ENCODE measurements at regions not wholly inside any gene's neighbourhood (a gene's known extent, or its start where the extent isn't known, plus 50 kb on each side); places are given as distances from the start of the nearest gene placed in this dataset.
"Not testable (repeated sequence)": the region's sequence is repeated elsewhere in the genome, so short reads cannot be mapped to it uniquely, and the experiment has no call there.

- H3K4me1 ChIP-seq (ENCODE audit: control insufficient read depth, extremely low read depth, insufficient read depth, low read length) = no peaks in the 10 kb centered on the region
- H4K20me1 ChIP-seq (ENCODE audit: control insufficient read depth, extremely low read depth, insufficient read depth, low read length) = no peaks in the 10 kb centered on the region
- DNase-seq (ENCODE audit: low read depth, low spot score) (peak; percentile 13), FAIRE-seq (no peak)
- no peak overlapping the region for H3K9ac ChIP-seq (ENCODE audit: control insufficient read depth, extremely low read depth, insufficient read depth, low read length)
- H3K9me3 ChIP-seq (ENCODE audit: control insufficient read depth, low read depth, low read length) = no peaks in the 10 kb centered on the region
- no peak overlapping the region for H3K4me3 ChIP-seq (ENCODE audit: control insufficient read depth in 2 of 3, extremely low read depth in 1 of 3, insufficient read depth in 2 of 3, low read depth in 1 of 3, low read length in 3 of 3)
- dilution Hi-C loops (cut with MboI; ENCODE audit: extremely low pct_ligation_motif_present, low sequenced_read_pairs) = no loop called here
- H3K27me3 ChIP-seq (ENCODE audit: control insufficient read depth, extremely low read depth, insufficient read depth, low read length) = no peaks in the 10 kb centered on the region
- no peak for TF ChIP-seq EZH2 (IDR thresholded peaks at IDR 0.05; ENCODE audit: low read length)
- TF ChIP-seq, protein P1, sequence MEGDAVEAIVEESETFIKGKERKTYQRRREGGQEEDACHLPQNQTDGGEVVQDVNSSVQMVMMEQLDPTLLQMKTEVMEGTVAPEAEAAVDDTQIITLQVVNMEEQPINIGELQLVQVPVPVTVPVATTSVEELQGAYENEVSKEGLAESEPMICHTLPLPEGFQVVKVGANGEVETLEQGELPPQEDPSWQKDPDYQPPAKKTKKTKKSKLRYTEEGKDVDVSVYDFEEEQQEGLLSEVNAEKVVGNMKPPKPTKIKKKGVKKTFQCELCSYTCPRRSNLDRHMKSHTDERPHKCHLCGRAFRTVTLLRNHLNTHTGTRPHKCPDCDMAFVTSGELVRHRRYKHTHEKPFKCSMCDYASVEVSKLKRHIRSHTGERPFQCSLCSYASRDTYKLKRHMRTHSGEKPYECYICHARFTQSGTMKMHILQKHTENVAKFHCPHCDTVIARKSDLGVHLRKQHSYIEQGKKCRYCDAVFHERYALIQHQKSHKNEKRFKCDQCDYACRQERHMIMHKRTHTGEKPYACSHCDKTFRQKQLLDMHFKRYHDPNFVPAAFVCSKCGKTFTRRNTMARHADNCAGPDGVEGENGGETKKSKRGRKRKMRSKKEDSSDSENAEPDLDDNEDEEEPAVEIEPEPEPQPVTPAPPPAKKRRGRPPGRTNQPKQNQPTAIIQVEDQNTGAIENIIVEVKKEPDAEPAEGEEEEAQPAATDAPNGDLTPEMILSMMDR (optimal IDR thresholded peaks at IDR 0.05 in 1 of 3, IDR thresholded peaks at IDR 0.05 in 1 of 3, conservative IDR thresholded peaks at IDR 0.05 in 1 of 3; ENCODE audit: extremely low read depth in 1 of 3, insufficient read depth in 2 of 3, low read length in 3 of 3) = peak in 2 of 3 experiments; percentile 5 to 12
- no peaks in the 10 kb centered on the region for H3K36me3 ChIP-seq (ENCODE audit: control insufficient read depth in 2 of 2, extremely low read depth in 1 of 2, insufficient read depth in 2 of 2, low read length in 2 of 2)
- no peaks in the 10 kb centered on the region for H3K9me1 ChIP-seq (ENCODE audit: control insufficient read depth, extremely low read depth, insufficient read depth, low read length)
- no peaks in the 10 kb centered on the region for H3K79me2 ChIP-seq (ENCODE audit: control insufficient read depth, insufficient read depth, low read length)
- H2AFZ ChIP-seq (ENCODE audit: control insufficient read depth, low read length) = no peak overlapping the region
- no peak overlapping the region for H3K27ac ChIP-seq (ENCODE audit: control insufficient read depth, insufficient read depth, low read length)
- H3K4me2 ChIP-seq (ENCODE audit: control insufficient read depth, extremely low read depth, insufficient read depth, low read depth, low read length) = no peak overlapping the region
Observed at GRCh38 chr1:59215766-59216291, 81.1 kb upstream of the FGGY start.

DNA sequence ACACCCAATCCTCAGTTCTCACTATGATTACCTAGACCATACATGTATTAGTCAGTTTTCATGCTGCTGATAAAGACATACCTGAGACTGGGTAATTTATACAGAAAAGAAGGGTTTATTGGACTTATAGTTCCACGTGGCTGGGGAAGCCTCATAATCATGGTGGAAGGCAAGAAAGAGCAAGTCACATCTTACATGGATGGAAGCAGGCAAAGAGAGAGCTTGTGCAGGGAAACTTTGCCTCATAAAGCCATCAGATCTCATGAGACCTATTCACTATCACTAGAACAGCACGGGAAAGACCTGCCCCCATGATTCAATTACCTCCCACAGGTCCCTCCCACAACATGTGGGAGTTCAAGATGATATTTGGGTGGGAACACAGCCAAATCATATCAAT lies 79.5 kb upstream of the FGGY start:
- H3K79me2 ChIP-seq (ENCODE audit: control insufficient read depth, insufficient read depth, low read length); dilution Hi-C loops (cut with MboI; ENCODE audit: extremely low pct_ligation_motif_present, low sequenced_read_pairs); DNase-seq (ENCODE audit: low read depth, low spot score); H2AFZ ChIP-seq (ENCODE audit: control insufficient read depth, low read length); H3K9me1 ChIP-seq (ENCODE audit: control insufficient read depth, extremely low read depth, insufficient read depth, low read length); H3K27ac ChIP-seq (ENCODE audit: control insufficient read depth, insufficient read depth, low read length); H3K9me3 ChIP-seq (ENCODE audit: control insufficient read depth, low read depth, low read length); H3K4me2 ChIP-seq (ENCODE audit: control insufficient read depth, extremely low read depth, insufficient read depth, low read depth, low read length); H3K27me3 ChIP-seq (ENCODE audit: control insufficient read depth, extremely low read depth, insufficient read depth, low read length); H3K9ac ChIP-seq (ENCODE audit: control insufficient read depth, extremely low read depth, insufficient read depth, low read length); H3K36me3 ChIP-seq (ENCODE audit: control insufficient read depth in 2 of 2, extremely low read depth in 1 of 2, insufficient read depth in 2 of 2, low read length in 2 of 2); H4K20me1 ChIP-seq (ENCODE audit: control insufficient read depth, extremely low read depth, insufficient read depth, low read length); H3K4me1 ChIP-seq (ENCODE audit: control insufficient read depth, extremely low read depth, insufficient read depth, low read length); FAIRE-seq; H3K4me3 ChIP-seq (ENCODE audit: control insufficient read depth in 2 of 3, extremely low read depth in 1 of 3, insufficient read depth in 2 of 3, low read depth in 1 of 3, low read length in 3 of 3): not testable (repeated sequence)

GRCh38 chr1:59218521-59219236 lies 78.2 kb upstream of the FGGY start:
- H3K27ac ChIP-seq (ENCODE audit: control insufficient read depth, insufficient read depth, low read length) = no peak overlapping the region
- TF ChIP-seq, protein P1 (optimal IDR thresholded peaks at IDR 0.05 in 1 of 3, IDR thresholded peaks at IDR 0.05 in 1 of 3, conservative IDR thresholded peaks at IDR 0.05 in 1 of 3; ENCODE audit: extremely low read depth in 1 of 3, insufficient read depth in 2 of 3, low read length in 3 of 3) = no peak
- no peak for TF ChIP-seq EZH2 (IDR thresholded peaks at IDR 0.05; ENCODE audit: low read length)
- no peak overlapping the region for H3K4me2 ChIP-seq (ENCODE audit: control insufficient read depth, extremely low read depth, insufficient read depth, low read depth, low read length)
- no peak for DNase-seq (ENCODE audit: low read depth, low spot score)
- H3K79me2 ChIP-seq (ENCODE audit: control insufficient read depth, insufficient read depth, low read length) = no peaks in the 10 kb centered on the region
- H3K27me3 ChIP-seq (ENCODE audit: control insufficient read depth, extremely low read depth, insufficient read depth, low read length) = no peaks in the 10 kb centered on the region
- H3K4me3 ChIP-seq (ENCODE audit: control insufficient read depth in 2 of 3, extremely low read depth in 1 of 3, insufficient read depth in 2 of 3, low read depth in 1 of 3, low read length in 3 of 3) = no peak overlapping the region
- no peaks in the 10 kb centered on the region for H3K9me1 ChIP-seq (ENCODE audit: control insufficient read depth, extremely low read depth, insufficient read depth, low read length)
- H3K9ac ChIP-seq (ENCODE audit: control insufficient read depth, extremely low read depth, insufficient read depth, low read length) = no peak overlapping the region
- H3K36me3 ChIP-seq (ENCODE audit: control insufficient read depth in 2 of 2, extremely low read depth in 1 of 2, insufficient read depth in 2 of 2, low read length in 2 of 2) = no peaks in the 10 kb centered on the region
- FAIRE-seq = no peak
- no peaks in the 10 kb centered on the region for H3K9me3 ChIP-seq (ENCODE audit: control insufficient read depth, low read depth, low read length)
- no peaks in the 10 kb centered on the region for H3K4me1 ChIP-seq (ENCODE audit: control insufficient read depth, extremely low read depth, insufficient read depth, low read length)
- dilution Hi-C loops (cut with MboI; ENCODE audit: extremely low pct_ligation_motif_present, low sequenced_read_pairs) = no loop called here
- H2AFZ ChIP-seq (ENCODE audit: control insufficient read depth, low read length) = no peak overlapping the region
- no peaks in the 10 kb centered on the region for H4K20me1 ChIP-seq (ENCODE audit: control insufficient read depth, extremely low read depth, insufficient read depth, low read length)
